Brain microvascular endothelial cell (primary cell): ENCODE measurements at regions not wholly inside any gene's neighbourhood (a gene's known extent, or its start where the extent isn't known, plus 50 kb on each side); places are given as distances from the start of the nearest gene placed in this dataset.

ENCODE experiments used
- DNase-seq: peaks from one replicate; pipeline ENCODE4 v3.0.0-alpha.2; 2020
- H3K27ac ChIP-seq: fragments of 250-450 bp; sonication (Bioruptor Pico); 2 replicates; pipeline ENCODE4 v1.5.1; 2020; ENCODE audit warnings: mild to moderate bottlenecking, moderate library complexity
- H3K27me3 ChIP-seq: fragments of 250-450 bp; sonication (Bioruptor Pico); replicated peaks from 2 replicates; pipeline ENCODE4 v1.5.1; 2020; ENCODE audit warnings: mild to moderate bottlenecking
- H3K36me3 ChIP-seq: fragments of 250-450 bp; sonication (Bioruptor Pico); replicated peaks from 2 replicates; pipeline ENCODE4 v1.5.1; 2020; ENCODE audit warnings: mild to moderate bottlenecking
- H3K4me3 ChIP-seq: 2 replicates; pipeline ENCODE4 v1.5.1; 2011; ENCODE audit warnings: low read depth, mild to moderate bottlenecking, control low read depth, low read length, moderate library complexity
- in situ Hi-C: cut with HindIII; loops from 2 replicates; pipeline ENCODE4 v1.10.0; 2017; ENCODE audit warnings: low sequenced_read_pairs, low pct_ligation_motif_present
- TF ChIP-seq, protein P1 (sequence below): IDR thresholded peaks from 2 replicates; pipeline ENCODE4 v1.5.1; 2011; ENCODE audit warnings: low read depth, mild to moderate bottlenecking, moderate library complexity, low read length, control low read depth, inconsistent platforms; ENCODE audit errors: missing control alignments

- Histone ChIP-seq H3K27ac (no peak overlapping the region), H3K4me3 (no peak overlapping the region), H3K27me3 (peaks cover 5% of the 10 kb centered on the region), H3K36me3 (no peaks in the 10 kb centered on the region)
- TF ChIP-seq, protein P1, sequence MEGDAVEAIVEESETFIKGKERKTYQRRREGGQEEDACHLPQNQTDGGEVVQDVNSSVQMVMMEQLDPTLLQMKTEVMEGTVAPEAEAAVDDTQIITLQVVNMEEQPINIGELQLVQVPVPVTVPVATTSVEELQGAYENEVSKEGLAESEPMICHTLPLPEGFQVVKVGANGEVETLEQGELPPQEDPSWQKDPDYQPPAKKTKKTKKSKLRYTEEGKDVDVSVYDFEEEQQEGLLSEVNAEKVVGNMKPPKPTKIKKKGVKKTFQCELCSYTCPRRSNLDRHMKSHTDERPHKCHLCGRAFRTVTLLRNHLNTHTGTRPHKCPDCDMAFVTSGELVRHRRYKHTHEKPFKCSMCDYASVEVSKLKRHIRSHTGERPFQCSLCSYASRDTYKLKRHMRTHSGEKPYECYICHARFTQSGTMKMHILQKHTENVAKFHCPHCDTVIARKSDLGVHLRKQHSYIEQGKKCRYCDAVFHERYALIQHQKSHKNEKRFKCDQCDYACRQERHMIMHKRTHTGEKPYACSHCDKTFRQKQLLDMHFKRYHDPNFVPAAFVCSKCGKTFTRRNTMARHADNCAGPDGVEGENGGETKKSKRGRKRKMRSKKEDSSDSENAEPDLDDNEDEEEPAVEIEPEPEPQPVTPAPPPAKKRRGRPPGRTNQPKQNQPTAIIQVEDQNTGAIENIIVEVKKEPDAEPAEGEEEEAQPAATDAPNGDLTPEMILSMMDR, result no peak
- in situ Hi-C loops, result no loop called here
- no peak for DNase-seq
These were observed 69.1 kb upstream of the LANCL2 start for GRCh38 chr7:55296070-55296469.

- TF ChIP-seq, protein P1, result no peak
- DNase-seq, result no peak
- in situ Hi-C loops, result no loop called here
- Histone ChIP-seq H3K36me3 (no peaks in the 10 kb centered on the region), H3K27me3 (peaks cover 5% of the 10 kb centered on the region), H3K4me3 (no peak overlapping the region), H3K27ac (no peak overlapping the region)
These were observed 65.7 kb upstream of the LANCL2 start for GRCh38 chr7:55299273-55299967.

DNA sequence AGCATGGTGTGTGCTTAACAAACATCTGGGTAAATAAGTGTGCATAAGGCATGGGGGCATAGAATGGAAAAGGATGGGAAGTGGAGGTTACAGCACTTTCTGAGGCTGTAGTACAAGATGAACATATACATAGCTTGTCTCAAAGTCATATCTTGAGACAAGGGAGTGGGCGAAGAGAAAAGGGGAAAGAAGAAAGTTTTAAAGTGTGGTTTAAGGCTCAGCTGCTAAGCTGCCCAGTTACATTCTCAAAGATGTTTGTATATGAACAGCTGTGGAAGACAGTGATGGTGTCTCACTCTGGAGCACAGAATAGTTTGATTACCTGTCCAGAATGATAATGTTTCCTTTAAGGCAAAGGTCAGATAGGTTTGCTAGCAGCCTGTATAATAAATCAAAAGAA lies 61.9 kb upstream of the LANCL2 start:
- in situ Hi-C loops, result no loop called here
- Histone ChIP-seq H3K27ac (no peak overlapping the region), H3K27me3 (peaks cover 5% of the 10 kb centered on the region), H3K36me3 (no peaks in the 10 kb centered on the region), H3K4me3 (no peak overlapping the region)
- TF ChIP-seq, protein P1, result no peak
- DNase-seq, result no peak

- H3K4me3 ChIP-seq, result no peak overlapping the region
- no peak overlapping the region for H3K27ac ChIP-seq
- no peak for DNase-seq
- TF ChIP-seq, protein P1, result no peak
- in situ Hi-C loops, result no loop called here
- H3K27me3 ChIP-seq, result peaks cover 5% of the 10 kb centered on the region
- H3K36me3 ChIP-seq, result no peaks in the 10 kb centered on the region
These were observed 60.9 kb upstream of the LANCL2 start for GRCh38 chr7:55304018-55304762.

- DNase-seq, result no peak
- in situ Hi-C loops, result no loop called here
- TF ChIP-seq, protein P1, result no peak
These were observed 60.0 kb upstream of the LANCL2 start for GRCh38 chr7:55305135-55305534.

GRCh38 chr7:55306331-55306730 lies 58.8 kb upstream of the LANCL2 start:
- Histone ChIP-seq H3K4me3 (no peak overlapping the region), H3K36me3 (no peaks in the 10 kb centered on the region), H3K27me3 (peaks cover 3% of the 10 kb centered on the region), H3K27ac (no peak overlapping the region)
- TF ChIP-seq, protein P1, result no peak
- no peak for DNase-seq
- in situ Hi-C loops, result no loop called here

More at GRCh38 chr7:55305135-55305534, 60.0 kb upstream of the LANCL2 start:
- H3K27ac ChIP-seq, result no peak overlapping the region
- H3K36me3 ChIP-seq, result no peaks in the 10 kb centered on the region
- no peak overlapping the region for H3K4me3 ChIP-seq
- H3K27me3 ChIP-seq, result peaks cover 3% of the 10 kb centered on the region
